T-helper 9 cell (primary cell): ENCODE measurements at regions not wholly inside any gene's neighbourhood (a gene's known extent, or its start where the extent isn't known, plus 50 kb on each side); places are given as distances from the start of the nearest gene placed in this dataset.
A peak's percentile ranks its signal among the peaks of the same experiment; 100 is the strongest.

Source experiments
- DNase-seq: peaks from one replicate; pipeline ENCODE4 v3.0.0-alpha.2; 2020

DNA sequence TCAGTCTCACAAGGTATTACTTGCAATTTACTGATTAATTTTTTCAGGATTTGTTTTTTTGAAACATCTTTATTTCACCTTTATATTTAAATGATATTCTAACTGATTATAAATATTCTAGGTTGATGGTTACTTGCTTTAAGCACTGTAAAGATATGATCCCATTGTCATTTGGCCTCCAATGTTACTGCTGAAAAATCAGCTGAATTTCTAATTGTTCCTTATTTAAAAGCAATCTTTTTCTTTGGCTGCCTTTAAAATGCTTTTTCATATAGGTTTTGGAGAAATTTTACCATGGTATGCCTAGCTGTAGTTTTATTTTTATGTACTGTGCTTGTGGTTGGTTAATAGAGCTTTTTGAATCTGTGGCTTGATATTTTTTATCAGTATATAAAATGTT, 275.6 kb upstream of the PPFIA2 start:
- DNase-seq: no peak

- no peak for DNase-seq
These were observed 270.8 kb upstream of the PPFIA2 start for GRCh38 chr12:82029936-82030335.

DNA sequence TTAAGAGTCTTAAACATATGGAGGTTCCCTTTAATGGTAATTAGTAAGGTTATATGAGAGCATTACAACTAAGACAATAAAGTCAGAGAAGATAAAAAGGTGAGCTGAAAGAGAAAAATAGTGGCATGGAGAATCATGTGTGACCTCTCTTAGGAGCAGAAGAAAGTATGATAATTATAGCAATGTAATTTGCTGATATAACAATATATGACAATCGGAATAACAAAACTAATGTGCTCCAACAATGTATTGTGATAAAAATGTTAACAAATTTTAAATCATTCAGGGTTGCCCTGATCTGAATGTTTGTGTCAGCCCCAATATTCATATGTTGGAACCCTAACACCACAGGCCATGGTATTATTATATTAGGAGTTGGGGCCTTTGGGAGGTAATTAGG, 269.6 kb upstream of the PPFIA2 start:
- DNase-seq: no peak

DNA sequence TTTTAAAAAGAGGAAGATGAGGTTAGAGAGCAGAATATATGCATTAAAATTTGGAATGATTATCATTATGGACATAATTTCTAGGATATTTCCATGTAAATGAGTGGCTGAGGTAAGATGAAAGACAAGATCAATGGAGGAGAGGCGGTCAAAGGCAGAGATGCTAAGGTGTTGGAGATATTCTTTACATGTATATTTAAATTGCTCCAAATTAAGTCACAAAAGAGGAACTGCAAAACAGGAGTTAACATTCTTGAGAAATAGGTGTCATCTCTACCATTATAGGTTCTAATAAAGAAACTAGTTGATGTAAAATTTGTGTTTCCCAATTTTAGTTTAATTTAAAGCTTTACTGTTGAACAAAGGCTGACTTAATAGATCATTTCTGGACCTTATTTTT, 268.5 kb upstream of the PPFIA2 start:
- no peak for DNase-seq

DNA sequence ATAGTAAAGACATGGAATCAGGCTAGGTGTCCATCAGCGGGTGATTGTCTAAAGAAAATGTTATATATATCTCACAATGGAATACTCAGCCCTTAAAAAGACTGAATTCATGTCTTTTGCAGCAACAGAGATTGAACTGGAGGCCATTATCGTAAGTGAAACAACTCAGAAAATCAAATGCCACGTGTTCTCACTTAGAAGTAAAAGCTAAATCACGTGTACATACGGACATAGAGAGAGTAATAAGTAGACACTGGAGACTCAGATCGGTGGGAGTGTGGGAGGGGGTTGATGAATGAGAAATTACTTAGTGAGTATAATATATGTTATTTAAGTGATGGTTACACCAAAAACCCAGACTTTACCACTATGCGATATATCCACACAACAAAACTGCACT, 266.3 kb upstream of the PPFIA2 start:
- no peak for DNase-seq

DNA sequence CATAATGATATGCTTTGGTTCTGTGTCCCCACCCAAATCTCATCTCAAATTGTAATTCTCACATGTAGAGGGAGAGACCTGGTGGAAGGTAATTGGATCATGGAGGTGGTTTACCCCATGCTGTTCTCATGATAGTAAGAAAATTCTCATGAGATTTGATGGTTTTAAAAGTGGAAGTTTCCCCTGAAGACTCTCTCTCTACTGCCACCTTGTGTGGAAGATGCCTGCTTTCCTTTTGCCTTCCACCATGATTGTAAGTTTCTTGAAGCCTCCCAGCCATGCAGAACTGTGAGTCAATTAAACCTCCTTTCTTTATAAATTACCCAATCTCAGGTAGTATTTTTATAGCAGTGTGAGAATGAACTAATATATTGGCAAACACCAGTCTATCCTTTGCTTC, 260.4 kb upstream of the PPFIA2 start:
- DNase-seq: no peak

GRCh38 chr12:82015623-82016347, 256.6 kb upstream of the PPFIA2 start:
- no peak for DNase-seq

DNA sequence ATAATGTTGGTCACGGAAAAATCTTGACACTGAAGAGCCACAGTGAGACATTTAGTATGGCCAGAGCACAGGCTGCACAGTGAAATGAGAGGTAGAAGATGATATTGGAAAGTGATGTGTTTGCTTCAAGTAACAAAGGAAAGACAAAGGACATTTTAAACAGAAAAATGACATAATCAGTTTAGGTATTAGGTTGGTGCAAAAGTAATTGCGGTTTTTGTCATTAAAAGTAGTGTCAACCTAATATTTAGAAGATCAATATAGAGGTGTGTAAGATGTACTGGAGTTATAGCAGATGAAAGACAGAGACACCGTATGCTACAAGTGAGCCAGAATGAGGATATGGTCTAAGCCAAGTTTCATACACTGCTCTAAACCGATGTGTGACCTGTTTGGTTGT, 253.0 kb upstream of the PPFIA2 start:
- no peak for DNase-seq

DNA sequence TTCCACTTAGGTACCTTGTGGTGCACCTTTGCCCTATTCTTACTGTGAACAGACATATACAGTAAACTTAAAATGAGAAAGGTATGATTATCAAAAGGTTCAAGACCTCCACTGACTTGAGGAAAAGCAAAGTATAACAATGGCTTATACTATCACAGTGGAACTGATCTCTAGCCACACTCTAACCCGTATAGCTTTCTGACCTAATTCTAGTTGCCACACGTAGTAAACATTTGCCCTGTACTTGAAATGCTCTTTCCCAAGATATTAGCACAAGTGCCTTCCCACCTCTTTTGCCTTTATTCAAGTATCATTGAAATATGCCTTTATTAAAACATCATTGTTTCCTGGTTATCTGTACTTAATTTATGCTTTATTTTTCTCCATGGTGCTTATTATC, 250.4 kb upstream of the PPFIA2 start:
- DNase-seq: no peak

GRCh38 chr12:82008251-82008650, 249.1 kb upstream of the PPFIA2 start:
- DNase-seq: no peak

DNA sequence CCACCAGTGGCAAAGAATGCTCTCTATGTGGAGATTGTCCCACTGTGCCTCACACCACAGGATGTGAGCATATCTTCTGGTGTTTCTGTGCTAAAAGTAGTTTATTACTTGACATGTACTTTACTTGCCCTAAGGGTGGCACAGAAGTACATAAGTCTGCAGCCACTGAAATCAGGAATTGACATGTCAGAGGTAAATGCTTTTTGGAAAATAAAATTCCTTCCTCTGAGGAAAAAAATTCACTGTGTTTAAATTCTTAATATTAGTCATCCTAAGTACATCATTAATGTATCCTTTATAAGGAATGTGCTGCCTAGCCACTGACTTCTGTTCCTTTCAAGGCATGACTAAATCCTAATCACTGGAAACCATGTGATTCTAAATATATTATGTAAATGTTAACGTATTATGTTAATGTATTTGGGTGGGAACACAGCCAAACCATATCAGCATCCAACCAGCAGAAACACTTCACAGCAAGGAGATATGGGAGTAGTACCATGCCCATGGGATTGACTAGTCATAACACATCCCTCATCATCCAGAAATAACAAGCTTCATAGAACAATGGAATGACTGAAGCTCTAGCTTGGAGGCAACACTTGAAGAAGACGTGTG, 239.7 kb upstream of the PPFIA2 start:
- DNase-seq: no peak

DNA sequence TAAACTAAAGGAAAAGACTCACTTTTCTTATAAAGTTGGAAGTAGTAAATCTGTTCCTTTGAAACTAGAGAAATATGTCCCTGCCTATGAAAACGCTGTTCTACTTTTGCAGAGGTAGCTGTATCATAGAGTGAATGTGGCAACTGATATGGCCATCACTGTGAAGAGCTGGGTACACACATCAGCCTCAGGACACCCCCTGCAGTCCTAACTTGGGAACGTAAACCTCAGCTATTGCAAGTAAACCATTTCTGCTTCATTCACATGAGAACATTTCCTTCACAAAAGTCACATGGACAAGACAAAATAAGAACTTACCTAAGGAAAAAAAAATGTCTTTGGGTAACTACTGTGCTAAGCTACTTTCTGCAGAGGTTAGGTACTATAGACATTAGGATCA, 233.3 kb upstream of the PPFIA2 start:
- peak; percentile 7 for DNase-seq

DNA sequence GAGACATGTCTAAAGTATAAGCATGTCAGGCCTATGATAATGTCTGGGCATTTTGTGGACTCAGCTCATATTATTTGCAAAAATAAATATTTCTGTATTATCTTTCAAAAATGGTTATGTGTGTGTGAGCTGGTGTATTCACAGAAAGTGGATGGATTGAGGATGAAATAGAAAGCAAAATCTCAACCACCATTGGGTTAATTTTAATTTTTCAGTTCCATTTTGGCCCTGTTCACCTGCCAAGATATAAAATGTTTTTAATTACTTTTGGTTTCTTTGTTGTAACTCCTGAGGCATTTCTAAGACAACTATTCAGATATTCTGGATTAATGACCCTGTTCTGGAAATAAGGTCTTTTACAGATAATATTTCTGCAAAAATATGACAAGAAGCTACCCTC, 232.7 kb upstream of the PPFIA2 start:
- no peak for DNase-seq

DNA sequence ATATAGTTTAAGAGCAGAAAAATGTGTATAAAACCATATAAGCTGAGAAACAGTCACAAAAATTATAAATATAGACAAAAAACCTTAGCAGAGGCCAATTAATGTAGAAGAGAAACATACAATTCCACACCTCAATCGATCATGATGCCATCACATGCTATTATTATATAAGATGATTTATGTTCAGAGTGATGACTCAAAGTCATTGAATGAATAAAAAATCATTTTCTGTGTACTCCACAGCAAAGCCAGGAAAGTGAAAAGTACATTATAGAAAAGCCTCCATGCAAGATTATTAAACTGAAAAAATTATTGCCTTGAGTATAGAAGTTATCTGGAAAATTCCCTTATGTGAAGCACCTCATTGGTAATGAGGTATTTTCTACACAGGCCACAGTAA, 229.2 kb upstream of the PPFIA2 start:
- no peak for DNase-seq

- no peak for DNase-seq
These were observed 228.2 kb upstream of the PPFIA2 start for GRCh38 chr12:81987371-81987770.

GRCh38 chr12:81976661-81977060, 217.5 kb upstream of the PPFIA2 start:
- DNase-seq: no peak

DNA sequence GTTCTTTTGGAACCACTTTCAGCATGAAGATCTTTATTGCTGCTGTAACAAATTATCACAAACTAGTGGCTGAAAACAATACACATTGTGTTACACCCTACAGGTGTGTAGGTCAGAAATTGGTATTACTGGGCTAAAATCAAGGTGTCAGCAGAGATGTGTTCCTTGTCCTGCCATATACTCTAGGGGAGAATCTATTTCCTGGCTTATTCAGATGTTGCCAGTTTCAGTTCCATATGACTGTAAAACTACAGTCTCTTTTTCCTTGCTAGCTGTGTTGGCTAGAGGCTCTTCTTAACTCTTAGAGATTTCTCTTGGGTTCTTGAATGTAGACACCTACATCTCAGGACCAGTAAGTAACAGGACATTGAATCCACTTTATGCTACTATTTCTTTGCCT, 215.6 kb upstream of the PPFIA2 start:
- DNase-seq: no peak

DNA sequence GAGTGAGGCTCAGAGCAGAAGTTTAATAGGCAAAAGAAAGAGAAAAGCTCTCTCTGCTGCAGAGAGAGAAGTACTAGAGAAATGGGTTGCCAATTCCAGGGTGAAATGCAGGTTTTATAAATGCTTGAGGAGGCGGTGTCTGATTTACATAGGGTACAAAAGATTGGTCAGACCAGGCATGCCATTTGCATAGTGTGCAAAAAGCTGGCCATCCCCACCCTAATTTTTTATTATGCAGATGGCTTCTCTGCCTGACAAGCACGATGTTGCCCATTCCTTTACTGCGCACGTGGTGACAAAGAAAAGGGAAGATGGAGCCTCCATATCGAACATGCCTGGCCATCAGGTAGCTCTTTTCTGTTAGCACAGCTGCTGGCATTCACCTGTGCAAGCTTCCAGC, 209.3 kb upstream of the PPFIA2 start:
- DNase-seq: no peak

DNA sequence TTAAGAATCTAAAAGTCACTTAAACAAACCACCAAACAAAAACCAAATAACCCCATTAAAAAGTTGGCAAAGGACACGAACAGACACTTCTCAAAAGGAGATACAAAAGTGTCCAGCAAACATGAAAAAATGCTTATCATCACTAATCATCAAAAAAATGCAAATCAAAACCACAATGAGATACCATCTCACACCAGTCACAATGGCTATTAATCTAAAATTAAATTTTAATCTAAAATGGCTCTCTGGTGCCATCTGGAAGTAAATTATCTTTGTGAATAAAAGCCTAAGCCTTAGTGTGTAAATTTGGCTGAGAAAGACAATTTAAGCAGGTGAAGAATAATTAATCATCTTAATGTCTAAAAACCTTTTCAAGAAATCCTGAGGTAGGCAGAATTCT, 204.5 kb upstream of the PPFIA2 start:
- DNase-seq: no peak

DNA sequence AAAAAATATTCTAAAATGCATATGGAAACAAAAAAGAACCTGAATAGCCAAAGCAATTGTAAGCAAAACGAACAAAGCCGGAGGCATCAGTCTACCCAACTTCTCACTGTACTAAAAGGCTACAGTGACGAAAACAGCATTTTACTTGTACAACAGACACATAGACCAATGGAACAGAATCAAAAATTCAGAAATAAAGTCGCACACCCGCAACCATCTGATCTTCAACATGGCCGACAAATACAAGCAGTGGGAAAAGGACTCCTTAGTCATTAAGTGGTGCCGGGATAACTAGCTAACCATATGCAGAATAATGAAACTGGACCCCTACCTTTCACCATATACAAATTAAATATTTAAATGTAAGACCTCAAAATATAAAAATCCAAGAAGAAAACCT, 203.9 kb upstream of the PPFIA2 start:
- no peak for DNase-seq

- no peak for DNase-seq
These were observed 203.1 kb upstream of the PPFIA2 start for GRCh38 chr12:81962126-81962856.

GRCh38 chr12:81958406-81958805, 199.3 kb upstream of the PPFIA2 start:
- no peak for DNase-seq

- no peak for DNase-seq
These were observed 198.5 kb upstream of the PPFIA2 start for GRCh38 chr12:81957631-81958030.

GRCh38 chr12:81956468-81956860, 197.3 kb upstream of the PPFIA2 start:
- DNase-seq: no peak
